GM12878 (cell line): ENCODE measurements at regions not wholly inside any gene's neighbourhood (a gene's known extent, or its start where the extent isn't known, plus 50 kb on each side); places are given as distances from the start of the nearest gene placed in this dataset.

Source experiments
- ATAC-seq: fragments of 200-7000 bp; cut with Tn5 transposase; 3 replicates; pipeline ENCODE4 v1.9.1; 2020; ENCODE audit warnings: mild to moderate bottlenecking, moderate library complexity
- BruUV-seq: library from RNA; stranded (reverse); fragments of 400-500 nt; replicated peaks from 2 replicates; lab custom pipeline; 2021; lab: Mats Ljungman, UMichigan
- CTCF ChIA-PET: fragments of 300-600 bp; sonication (Branson Sonifier 250); formaldehyde crosslinking; extraction: SDS; loops from one replicate; lab custom pipeline; 2021; ENCODE audit warnings: inconsistent platforms; lab: Yijun Ruan, JAX
- POLR2A ChIA-PET: fragments of 350-600 bp; formaldehyde crosslinking; extraction: SDS; loops from one replicate; lab custom pipeline; 2021; ENCODE audit warnings: inconsistent platforms; lab: Charles Lee
- RAD21 ChIA-PET: fragments of 300-600 bp; sonication (Branson Sonifier 250); formaldehyde crosslinking; loops from one replicate; lab custom pipeline; 2023; ENCODE audit warnings: antibody characterized with exemption; ENCODE audit not compliant: unreplicated experiment; lab: Charles Lee
- SMC1A ChIA-PET: fragments of 300-600 bp; sonication (Branson Sonifier 250); formaldehyde crosslinking; loops from one replicate; lab custom pipeline; 2023; ENCODE audit not compliant: unreplicated experiment, uncharacterized antibody; lab: Charles Lee
- DNase-seq: peaks from one replicate; pipeline ENCODE4 v3.0.0-alpha.2; 2011; ENCODE audit warnings: low read depth, low spot score
- FAIRE-seq: peaks from 3 replicates; lab custom pipeline; 2011; peaks lifted over from hg19 to GRCh38; lab: Jason Lieb, UNC
- H2AFZ ChIP-seq: 2 replicates; pipeline ENCODE4 v1.6.0; 2011; ENCODE audit warnings: low read depth, low read length, control low read depth; ENCODE audit not compliant: control insufficient read depth
- H3K27ac ChIP-seq: 2 replicates; pipeline ENCODE4 v1.5.1; 2011; ENCODE audit warnings: control low read depth; ENCODE audit not compliant: control insufficient read depth, insufficient read depth
- H3K27me3 ChIP-seq, 2 experiments: replicated peaks in 1 of 2; 2 replicates each; pipeline versions ENCODE4 v1.6.0 to v1.6.1; 2011; ENCODE audit warnings: low read length in 1 of 2; ENCODE audit not compliant: control insufficient read depth in 2 of 2, insufficient read depth in 2 of 2
- H3K36me3 ChIP-seq, 2 experiments: 2 replicates each; pipeline ENCODE4 v1.5.1; 2011; ENCODE audit warnings: low read length in 1 of 2; ENCODE audit not compliant: control insufficient read depth in 2 of 2, insufficient read depth in 2 of 2
- H3K4me1 ChIP-seq: 2 replicates; pipeline ENCODE4 v1.6.1; 2011; ENCODE audit warnings: mild to moderate bottlenecking, low read length, moderate library complexity, mixed read lengths; ENCODE audit not compliant: control insufficient read depth, insufficient read depth
- H3K4me2 ChIP-seq: 2 replicates; pipeline ENCODE4 v1.6.0; 2011; ENCODE audit warnings: control low read depth; ENCODE audit not compliant: control insufficient read depth, insufficient read depth
- H3K4me3 ChIP-seq: fragments of 200-600 bp; sonication (generic); 2 replicates; pipeline ENCODE4 v1.5.1; 2016
- H3K79me2 ChIP-seq: 2 replicates; pipeline ENCODE4 v1.6.0; 2011; ENCODE audit warnings: low read length; ENCODE audit not compliant: control insufficient read depth, insufficient read depth
- H3K9ac ChIP-seq: 2 replicates; pipeline ENCODE4 v1.8.0; 2011; ENCODE audit warnings: low read length, control low read depth, mixed read lengths; ENCODE audit not compliant: control insufficient read depth, insufficient read depth
- H3K9me3 ChIP-seq: replicated peaks from 3 replicates; pipeline ENCODE4 v1.5.1; 2011; ENCODE audit warnings: mild to moderate bottlenecking, low read length; ENCODE audit not compliant: control insufficient read depth, insufficient read depth
- H4K20me1 ChIP-seq: 2 replicates; pipeline ENCODE4 v1.6.0; 2011; ENCODE audit not compliant: control insufficient read depth, insufficient read depth
- ATF2 ChIP-seq: IDR thresholded peaks from 2 replicates; pipeline ENCODE4 v1.6.1; 2012; ENCODE audit warnings: low read length, inconsistent platforms
- CHD1 ChIP-seq: IDR thresholded peaks from 2 replicates; pipeline ENCODE4 v1.6.1; 2012; ENCODE audit warnings: low read depth, low read length, improper control_type of control experiment
- GABPA ChIP-seq: IDR thresholded peaks from 2 replicates; pipeline ENCODE4 v1.6.1; 2014; ENCODE audit warnings: antibody characterized with exemption, low read depth, mild to moderate bottlenecking, inconsistent platforms
- HCFC1 ChIP-seq: fragments of 150-350 bp; IDR thresholded peaks from 2 replicates; pipeline ENCODE4 v1.6.1; 2014; ENCODE audit warnings: low read length
- IRF4 ChIP-seq: IDR thresholded peaks from 2 replicates; pipeline ENCODE4 v1.6.1; 2011; ENCODE audit warnings: low read depth, low read length
- JUND ChIP-seq: IDR thresholded peaks from 2 replicates; pipeline ENCODE4 v1.6.1; 2012; ENCODE audit warnings: low read depth, mild to moderate bottlenecking, low read length, improper control_type of control experiment, moderate library complexity
- MEF2A ChIP-seq: IDR thresholded peaks from 2 replicates; pipeline ENCODE4 v1.6.1; 2011; ENCODE audit warnings: low read depth, mild to moderate bottlenecking, low read length, moderate library complexity; ENCODE audit not compliant: insufficient read depth
- NBN ChIP-seq: fragments of 450-650 bp; IDR thresholded peaks from 2 replicates; pipeline ENCODE4 v1.6.1; 2016
- ZZZ3 ChIP-seq: IDR thresholded peaks from 2 replicates; pipeline ENCODE4 v1.6.1; 2011; ENCODE audit warnings: low read depth; ENCODE audit not compliant: control insufficient read depth, insufficient read length
- WGBS: methylation state at CpG from one replicate; pipeline ENCODE4 v1.1.6; 2016; ENCODE audit warnings: low lambda C conversion rate; ENCODE audit not compliant: insufficient replicate concordance, insufficient coverage; ENCODE audit errors: missing lambda C conversion rate; 5-methylcytosine and 5-hydroxymethylcytosine counted together
- in situ Hi-C: fragments of 300-500 bp; cut with MboI; formaldehyde crosslinking; loops from 9 replicates; pipeline ENCODE4 v1.14.3; 2018; ENCODE audit warnings: mixed read lengths
- intact Hi-C: fragments of 100-400 bp; cut with micrococcal nuclease; formaldehyde crosslinking; loops from one replicate; pipeline ENCODE4 v1.14.2; 2022; ENCODE audit not compliant: unreplicated experiment
- TF ChIP-seq, protein P1 (sequence below): fragments of 450-650 bp; IDR thresholded peaks from 2 replicates; pipeline ENCODE4 v1.6.1; 2017; ENCODE audit warnings: mild to moderate bottlenecking, moderate library complexity
- TF ChIP-seq, protein P2 (sequence below): fragments of 450-650 bp; IDR thresholded peaks from 2 replicates; pipeline ENCODE4 v1.6.1; 2017; ENCODE audit warnings: low read depth, mild to moderate bottlenecking, moderate library complexity
- TF ChIP-seq, protein P3 (sequence below): fragments of 450-650 bp; IDR thresholded peaks from 2 replicates; pipeline ENCODE4 v1.6.1; 2016; ENCODE audit warnings: mild to moderate bottlenecking, moderate library complexity, borderline replicate concordance

DNA sequence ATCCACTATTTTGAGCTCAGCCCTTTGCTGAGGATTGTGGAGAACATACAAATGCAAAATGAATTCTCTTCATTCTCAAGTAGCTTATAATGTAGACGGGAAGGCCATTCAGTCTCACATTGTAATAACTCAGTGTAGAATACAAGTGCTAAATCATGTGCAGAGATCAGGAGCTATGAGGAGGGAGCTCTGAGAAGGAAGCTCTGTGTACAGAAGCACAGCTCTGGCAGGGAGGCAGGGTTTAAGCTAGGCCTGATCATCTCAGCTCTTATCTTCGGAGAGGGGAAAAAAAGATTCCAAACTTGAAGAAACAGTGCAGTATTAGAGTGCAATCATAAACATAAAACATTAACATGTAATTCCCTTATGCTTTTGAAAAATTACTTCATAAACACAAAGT lies 291.1 kb upstream of the SKOR2 start:
- no peaks in the 10 kb centered on the region for H3K9me3 ChIP-seq
- SMC1A ChIA-PET, result no interaction called here
- intact Hi-C loops, result no loop called here
- no peaks in the 10 kb centered on the region for H3K36me3 ChIP-seq
- H2AFZ ChIP-seq, result no peak overlapping the region
- H3K4me2 ChIP-seq, result no peak overlapping the region
- H3K4me1 ChIP-seq, result no peaks in the 10 kb centered on the region
- ATAC-seq, result no peak
- H3K27ac ChIP-seq, result no peak overlapping the region
- BruUV-seq, result no TSS peak
- H3K79me2 ChIP-seq, result no peaks in the 10 kb centered on the region
- no peak overlapping the region for H3K4me3 ChIP-seq
- TF ChIP-seq IRF4 (no peak), ZZZ3 (no peak), NBN (no peak), GABPA (no peak), JUND (no peak), HCFC1 (no peak), ATF2 (no peak), MEF2A (no peak), CHD1 (no peak)
- TF ChIP-seq, protein P1, sequence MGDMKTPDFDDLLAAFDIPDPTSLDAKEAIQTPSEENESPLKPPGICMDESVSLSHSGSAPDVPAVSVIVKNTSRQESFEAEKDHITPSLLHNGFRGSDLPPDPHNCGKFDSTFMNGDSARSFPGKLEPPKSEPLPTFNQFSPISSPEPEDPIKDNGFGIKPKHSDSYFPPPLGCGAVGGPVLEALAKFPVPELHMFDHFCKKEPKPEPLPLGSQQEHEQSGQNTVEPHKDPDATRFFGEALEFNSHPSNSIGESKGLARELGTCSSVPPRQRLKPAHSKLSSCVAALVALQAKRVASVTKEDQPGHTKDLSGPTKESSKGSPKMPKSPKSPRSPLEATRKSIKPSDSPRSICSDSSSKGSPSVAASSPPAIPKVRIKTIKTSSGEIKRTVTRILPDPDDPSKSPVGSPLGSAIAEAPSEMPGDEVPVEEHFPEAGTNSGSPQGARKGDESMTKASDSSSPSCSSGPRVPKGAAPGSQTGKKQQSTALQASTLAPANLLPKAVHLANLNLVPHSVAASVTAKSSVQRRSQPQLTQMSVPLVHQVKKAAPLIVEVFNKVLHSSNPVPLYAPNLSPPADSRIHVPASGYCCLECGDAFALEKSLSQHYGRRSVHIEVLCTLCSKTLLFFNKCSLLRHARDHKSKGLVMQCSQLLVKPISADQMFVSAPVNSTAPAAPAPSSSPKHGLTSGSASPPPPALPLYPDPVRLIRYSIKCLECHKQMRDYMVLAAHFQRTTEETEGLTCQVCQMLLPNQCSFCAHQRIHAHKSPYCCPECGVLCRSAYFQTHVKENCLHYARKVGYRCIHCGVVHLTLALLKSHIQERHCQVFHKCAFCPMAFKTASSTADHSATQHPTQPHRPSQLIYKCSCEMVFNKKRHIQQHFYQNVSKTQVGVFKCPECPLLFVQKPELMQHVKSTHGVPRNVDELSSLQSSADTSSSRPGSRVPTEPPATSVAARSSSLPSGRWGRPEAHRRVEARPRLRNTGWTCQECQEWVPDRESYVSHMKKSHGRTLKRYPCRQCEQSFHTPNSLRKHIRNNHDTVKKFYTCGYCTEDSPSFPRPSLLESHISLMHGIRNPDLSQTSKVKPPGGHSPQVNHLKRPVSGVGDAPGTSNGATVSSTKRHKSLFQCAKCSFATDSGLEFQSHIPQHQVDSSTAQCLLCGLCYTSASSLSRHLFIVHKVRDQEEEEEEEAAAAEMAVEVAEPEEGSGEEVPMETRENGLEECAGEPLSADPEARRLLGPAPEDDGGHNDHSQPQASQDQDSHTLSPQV, result no peak
- TF ChIP-seq, protein P2, sequence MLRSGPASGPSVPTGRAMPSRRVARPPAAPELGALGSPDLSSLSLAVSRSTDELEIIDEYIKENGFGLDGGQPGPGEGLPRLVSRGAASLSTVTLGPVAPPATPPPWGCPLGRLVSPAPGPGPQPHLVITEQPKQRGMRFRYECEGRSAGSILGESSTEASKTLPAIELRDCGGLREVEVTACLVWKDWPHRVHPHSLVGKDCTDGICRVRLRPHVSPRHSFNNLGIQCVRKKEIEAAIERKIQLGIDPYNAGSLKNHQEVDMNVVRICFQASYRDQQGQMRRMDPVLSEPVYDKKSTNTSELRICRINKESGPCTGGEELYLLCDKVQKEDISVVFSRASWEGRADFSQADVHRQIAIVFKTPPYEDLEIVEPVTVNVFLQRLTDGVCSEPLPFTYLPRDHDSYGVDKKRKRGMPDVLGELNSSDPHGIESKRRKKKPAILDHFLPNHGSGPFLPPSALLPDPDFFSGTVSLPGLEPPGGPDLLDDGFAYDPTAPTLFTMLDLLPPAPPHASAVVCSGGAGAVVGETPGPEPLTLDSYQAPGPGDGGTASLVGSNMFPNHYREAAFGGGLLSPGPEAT, result no peak
- TF ChIP-seq, protein P3, sequence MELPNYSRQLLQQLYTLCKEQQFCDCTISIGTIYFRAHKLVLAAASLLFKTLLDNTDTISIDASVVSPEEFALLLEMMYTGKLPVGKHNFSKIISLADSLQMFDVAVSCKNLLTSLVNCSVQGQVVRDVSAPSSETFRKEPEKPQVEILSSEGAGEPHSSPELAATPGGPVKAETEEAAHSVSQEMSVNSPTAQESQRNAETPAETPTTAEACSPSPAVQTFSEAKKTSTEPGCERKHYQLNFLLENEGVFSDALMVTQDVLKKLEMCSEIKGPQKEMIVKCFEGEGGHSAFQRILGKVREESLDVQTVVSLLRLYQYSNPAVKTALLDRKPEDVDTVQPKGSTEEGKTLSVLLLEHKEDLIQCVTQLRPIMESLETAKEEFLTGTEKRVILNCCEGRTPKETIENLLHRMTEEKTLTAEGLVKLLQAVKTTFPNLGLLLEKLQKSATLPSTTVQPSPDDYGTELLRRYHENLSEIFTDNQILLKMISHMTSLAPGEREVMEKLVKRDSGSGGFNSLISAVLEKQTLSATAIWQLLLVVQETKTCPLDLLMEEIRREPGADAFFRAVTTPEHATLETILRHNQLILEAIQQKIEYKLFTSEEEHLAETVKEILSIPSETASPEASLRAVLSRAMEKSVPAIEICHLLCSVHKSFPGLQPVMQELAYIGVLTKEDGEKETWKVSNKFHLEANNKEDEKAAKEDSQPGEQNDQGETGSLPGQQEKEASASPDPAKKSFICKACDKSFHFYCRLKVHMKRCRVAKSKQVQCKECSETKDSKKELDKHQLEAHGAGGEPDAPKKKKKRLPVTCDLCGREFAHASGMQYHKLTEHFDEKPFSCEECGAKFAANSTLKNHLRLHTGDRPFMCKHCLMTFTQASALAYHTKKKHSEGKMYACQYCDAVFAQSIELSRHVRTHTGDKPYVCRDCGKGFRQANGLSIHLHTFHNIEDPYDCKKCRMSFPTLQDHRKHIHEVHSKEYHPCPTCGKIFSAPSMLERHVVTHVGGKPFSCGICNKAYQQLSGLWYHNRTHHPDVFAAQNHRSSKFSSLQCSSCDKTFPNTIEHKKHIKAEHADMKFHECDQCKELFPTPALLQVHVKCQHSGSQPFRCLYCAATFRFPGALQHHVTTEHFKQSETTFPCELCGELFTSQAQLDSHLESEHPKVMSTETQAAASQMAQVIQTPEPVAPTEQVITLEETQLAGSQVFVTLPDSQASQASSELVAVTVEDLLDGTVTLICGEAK, result no peak
- TF ChIP-seq, all 136 proteins: peak for 0
- RAD21 ChIA-PET, result interaction anchor here (0.7 kb wide), 1 partner anchor 187 kb away, joined by 3 read pairs; no protein-coding TSS in a partner anchor
- in situ Hi-C loops, result no loop called here
- FAIRE-seq (no peak), DNase-seq (no peak)
- 0% methylated on average over 2 of the region's 2 CpGs for WGBS
- Histone ChIP-seq H3K27me3 (peaks cover 0 to 4% of the 10 kb centered on the region in 2 experiments; a peak in 1 of 4 replicates), H3K9ac (no peak overlapping the region), H4K20me1 (no peaks in the 10 kb centered on the region; the same call in 1 of the 2 replicates)
- POLR2A ChIA-PET, result interaction anchor here (0.6 kb wide), 1 partner anchor 893 kb away, joined by 3 read pairs; no protein-coding TSS in a partner anchor
- CTCF ChIA-PET, result interaction anchor here (0.5 to 0.8 kb wide), 2 partner anchors 10 to 226 kb away, joined by 3 read pairs; no protein-coding TSS in a partner anchor
